ENCODE measurements at regions not wholly inside any gene's neighbourhood (a gene's known extent, or its start where the extent isn't known, plus 50 kb on each side); places are given as distances from the start of the nearest gene placed in this dataset.

DNA sequence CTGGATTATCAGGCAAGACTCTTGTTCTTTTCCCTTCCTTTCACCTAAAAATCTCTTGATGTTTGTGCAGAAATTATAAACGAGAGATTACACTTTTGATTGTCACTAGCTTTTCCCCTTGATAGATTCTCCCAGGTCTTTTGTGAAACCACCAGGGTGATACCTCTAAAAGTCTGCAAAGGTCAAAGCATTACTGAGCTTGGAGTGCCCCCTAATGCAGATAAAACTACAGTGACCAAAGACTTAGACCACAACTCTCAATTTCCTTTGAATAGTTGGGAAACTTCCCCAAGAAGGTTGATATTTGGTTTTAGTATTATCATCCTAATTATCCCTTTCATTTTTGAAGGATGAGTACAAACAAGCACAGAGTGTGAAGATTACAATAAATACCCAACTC, 173.1 kb downstream of the CYLC2 start:
- no peak overlapping the region for H3K4me3 Mint-ChIP-seq (ENCODE audit: unreplicated experiment)
- H3K4me1 Mint-ChIP-seq (ENCODE audit: unreplicated experiment) = no peaks in the 10 kb centered on the region

DNA sequence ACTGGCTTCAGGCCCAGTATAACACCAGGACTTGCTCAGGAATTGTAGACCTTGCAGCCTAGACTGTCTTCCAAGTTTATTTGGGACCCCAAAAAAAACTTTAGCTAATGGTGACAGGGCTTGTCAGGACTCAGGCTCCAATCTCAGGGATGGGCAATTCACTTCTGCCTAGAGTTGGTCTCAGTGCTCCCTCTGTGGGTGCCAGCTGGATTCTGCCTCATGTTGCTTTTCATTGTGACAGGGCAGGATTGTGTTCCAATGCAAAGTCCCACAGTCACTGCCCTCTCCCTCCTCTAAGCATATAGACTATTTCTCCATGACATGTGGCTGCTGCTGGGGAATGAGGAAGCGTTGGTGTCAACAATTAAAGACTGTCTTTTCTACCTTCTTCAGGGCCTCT, 174.7 kb downstream of the CYLC2 start:
- no peak overlapping the region for H3K4me3 Mint-ChIP-seq (ENCODE audit: unreplicated experiment)
- TF ChIP-seq, protein P1, sequence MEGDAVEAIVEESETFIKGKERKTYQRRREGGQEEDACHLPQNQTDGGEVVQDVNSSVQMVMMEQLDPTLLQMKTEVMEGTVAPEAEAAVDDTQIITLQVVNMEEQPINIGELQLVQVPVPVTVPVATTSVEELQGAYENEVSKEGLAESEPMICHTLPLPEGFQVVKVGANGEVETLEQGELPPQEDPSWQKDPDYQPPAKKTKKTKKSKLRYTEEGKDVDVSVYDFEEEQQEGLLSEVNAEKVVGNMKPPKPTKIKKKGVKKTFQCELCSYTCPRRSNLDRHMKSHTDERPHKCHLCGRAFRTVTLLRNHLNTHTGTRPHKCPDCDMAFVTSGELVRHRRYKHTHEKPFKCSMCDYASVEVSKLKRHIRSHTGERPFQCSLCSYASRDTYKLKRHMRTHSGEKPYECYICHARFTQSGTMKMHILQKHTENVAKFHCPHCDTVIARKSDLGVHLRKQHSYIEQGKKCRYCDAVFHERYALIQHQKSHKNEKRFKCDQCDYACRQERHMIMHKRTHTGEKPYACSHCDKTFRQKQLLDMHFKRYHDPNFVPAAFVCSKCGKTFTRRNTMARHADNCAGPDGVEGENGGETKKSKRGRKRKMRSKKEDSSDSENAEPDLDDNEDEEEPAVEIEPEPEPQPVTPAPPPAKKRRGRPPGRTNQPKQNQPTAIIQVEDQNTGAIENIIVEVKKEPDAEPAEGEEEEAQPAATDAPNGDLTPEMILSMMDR (IDR thresholded peaks at IDR 0.05) = no peak

More for the DNA sequence above, 173.1 kb downstream of the CYLC2 start:
- H3K27ac Mint-ChIP-seq (ENCODE audit: unreplicated experiment) = no peak overlapping the region
- TF ChIP-seq, protein P1 (IDR thresholded peaks at IDR 0.05) = no peak
- peaks cover 30% of the 10 kb centered on the region for H3K9me3 Mint-ChIP-seq (ENCODE audit: unreplicated experiment)
- DNase-seq (ENCODE audit: extremely low spot score, unreplicated experiment) = no peak
- no peaks in the 10 kb centered on the region for H3K27me3 Mint-ChIP-seq (ENCODE audit: unreplicated experiment)
- H3K36me3 Mint-ChIP-seq (ENCODE audit: unreplicated experiment) = no peaks in the 10 kb centered on the region

DNA sequence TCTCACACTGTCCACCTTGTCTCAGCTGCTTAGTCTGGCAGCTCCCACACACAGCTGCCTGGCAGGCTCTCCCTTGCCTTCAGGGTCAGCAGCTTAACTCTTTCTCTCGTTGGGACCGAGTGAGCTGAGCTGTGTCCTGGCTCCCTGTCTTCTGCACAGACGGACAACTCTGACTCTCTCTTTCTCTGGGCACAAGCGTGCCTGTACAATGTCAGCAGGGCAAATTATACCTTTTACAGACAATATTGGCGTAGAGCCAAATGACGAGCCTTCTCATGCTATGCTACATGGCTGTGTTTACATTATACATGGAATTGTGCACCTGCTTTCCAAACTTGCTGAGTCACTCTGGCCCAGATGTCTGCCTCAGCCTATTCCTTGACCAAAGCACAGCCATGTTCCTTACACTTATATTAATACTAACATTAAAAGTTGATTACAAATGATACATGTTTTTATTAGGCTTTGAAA, 188.6 kb downstream of the CYLC2 start:
- Mint-ChIP-seq H3K4me1 (ENCODE audit: unreplicated experiment) (no peaks in the 10 kb centered on the region), H3K36me3 (ENCODE audit: unreplicated experiment) (no peaks in the 10 kb centered on the region), H3K4me3 (ENCODE audit: unreplicated experiment) (no peak overlapping the region), H3K27me3 (ENCODE audit: unreplicated experiment) (no peaks in the 10 kb centered on the region), H3K27ac (ENCODE audit: unreplicated experiment) (no peak overlapping the region), H3K9me3 (ENCODE audit: unreplicated experiment) (peaks cover 6% of the 10 kb centered on the region)
- TF ChIP-seq, protein P1 (IDR thresholded peaks at IDR 0.05) = no peak
- DNase-seq (ENCODE audit: extremely low spot score, unreplicated experiment) = no peak

More for the DNA sequence above, 174.7 kb downstream of the CYLC2 start:
- no peak for DNase-seq (ENCODE audit: extremely low spot score, unreplicated experiment)
- H3K36me3 Mint-ChIP-seq (ENCODE audit: unreplicated experiment) = no peaks in the 10 kb centered on the region
- H3K27ac Mint-ChIP-seq (ENCODE audit: unreplicated experiment) = no peak overlapping the region
- H3K4me1 Mint-ChIP-seq (ENCODE audit: unreplicated experiment) = no peaks in the 10 kb centered on the region
- H3K9me3 Mint-ChIP-seq (ENCODE audit: unreplicated experiment) = peaks cover 36% of the 10 kb centered on the region
- no peaks in the 10 kb centered on the region for H3K27me3 Mint-ChIP-seq (ENCODE audit: unreplicated experiment)

DNA sequence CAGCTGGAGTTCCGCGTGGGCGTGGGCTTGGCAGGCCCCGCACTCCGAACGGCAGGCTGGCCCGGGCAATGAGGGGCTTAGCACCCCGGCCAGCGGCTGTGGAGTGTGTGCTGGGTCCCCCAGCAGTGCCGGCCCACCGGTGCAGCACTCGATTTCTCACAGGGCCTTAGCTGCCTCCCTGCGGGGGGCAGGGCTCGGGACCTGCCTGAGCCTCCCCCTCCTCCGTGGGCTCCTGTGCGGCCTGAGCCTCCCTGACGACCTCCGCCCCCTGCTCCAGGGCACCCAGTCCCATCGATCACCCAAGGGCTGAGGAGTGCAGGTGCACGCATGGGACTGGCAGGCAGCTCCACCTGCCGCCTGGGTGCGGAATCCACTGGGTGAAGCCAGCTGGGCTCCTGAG, 191.8 kb downstream of the CYLC2 start:
- H3K27me3 Mint-ChIP-seq (ENCODE audit: unreplicated experiment) = no peaks in the 10 kb centered on the region
- H3K9me3 Mint-ChIP-seq (ENCODE audit: unreplicated experiment) = peaks cover 11% of the 10 kb centered on the region
- TF ChIP-seq, protein P1 (IDR thresholded peaks at IDR 0.05) = no peak
- no peak overlapping the region for H3K4me3 Mint-ChIP-seq (ENCODE audit: unreplicated experiment)
- no peaks in the 10 kb centered on the region for H3K36me3 Mint-ChIP-seq (ENCODE audit: unreplicated experiment)
- no peak overlapping the region for H3K27ac Mint-ChIP-seq (ENCODE audit: unreplicated experiment)
- no peak for DNase-seq (ENCODE audit: extremely low spot score, unreplicated experiment)
- H3K4me1 Mint-ChIP-seq (ENCODE audit: unreplicated experiment) = no peaks in the 10 kb centered on the region

DNA sequence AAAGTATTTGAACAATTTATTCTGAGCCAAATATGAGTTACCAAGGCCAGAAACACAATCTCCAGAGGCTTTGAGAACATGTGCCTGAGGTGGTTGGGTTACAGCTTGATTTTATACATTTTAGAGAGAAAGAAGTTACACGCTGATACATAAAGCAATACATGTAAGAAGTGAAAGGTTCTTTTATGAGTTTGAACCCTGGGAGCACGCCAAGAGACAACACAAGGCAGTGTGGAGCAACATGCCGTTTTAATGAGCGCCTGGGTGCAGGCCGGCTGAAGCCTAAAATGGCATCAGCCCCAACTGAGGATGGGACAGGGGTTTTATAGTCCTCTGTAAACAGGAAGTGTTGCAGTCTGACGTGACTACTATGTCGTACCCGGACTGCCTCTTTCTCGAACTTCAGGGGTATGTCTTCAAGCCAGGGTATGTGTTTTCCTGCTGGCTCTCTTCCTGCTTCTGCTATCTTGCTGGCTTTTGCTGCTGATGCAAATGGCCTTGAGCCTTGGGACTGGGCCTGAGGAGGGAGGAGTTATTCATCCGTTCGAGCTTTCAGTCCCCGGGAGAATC, 193.7 kb downstream of the CYLC2 start:
- H3K4me3 Mint-ChIP-seq (ENCODE audit: unreplicated experiment) = no peak overlapping the region
- no peak overlapping the region for H3K27ac Mint-ChIP-seq (ENCODE audit: unreplicated experiment)
- no peak for DNase-seq (ENCODE audit: extremely low spot score, unreplicated experiment)
- H3K27me3 Mint-ChIP-seq (ENCODE audit: unreplicated experiment) = no peaks in the 10 kb centered on the region
- TF ChIP-seq, protein P1 (IDR thresholded peaks at IDR 0.05) = no peak
- H3K4me1 Mint-ChIP-seq (ENCODE audit: unreplicated experiment) = no peaks in the 10 kb centered on the region
- no peaks in the 10 kb centered on the region for H3K36me3 Mint-ChIP-seq (ENCODE audit: unreplicated experiment)
- H3K9me3 Mint-ChIP-seq (ENCODE audit: unreplicated experiment) = peaks cover 11% of the 10 kb centered on the region
